ENCODE measurements at regions not wholly inside any gene's neighbourhood (a gene's known extent, or its start where the extent isn't known, plus 50 kb on each side); places are given as distances from the start of the nearest gene placed in this dataset.
A peak's percentile ranks its signal among the peaks of the same experiment; 100 is the strongest.
"Not testable (repeated sequence)": the region's sequence is repeated elsewhere in the genome, so short reads cannot be mapped to it uniquely, and the experiment has no call there.

- no peak for ATAC-seq (ENCODE audit: poor library complexity)
- intact Hi-C loops (cut with DNase I), result no loop called here
- no peak for DNase-seq
Measured at GRCh38 chr3:16061491-16061890, 113.0 kb upstream of the GALNT15 start.

GRCh38 chr3:16063603-16064002 is 110.9 kb upstream of the GALNT15 start:
- no peak for DNase-seq
- no peak for ATAC-seq (ENCODE audit: poor library complexity)
- intact Hi-C loops (cut with DNase I), result no loop called here

- DNase-seq (peak; percentile 93), ATAC-seq (ENCODE audit: poor library complexity) (peak; percentile 79)
- intact Hi-C loops (cut with DNase I), result loop anchor here (5.0 kb wide), 1 partner anchor 107 kb away; the partner anchor contains the start of gene GALNT15
Measured at GRCh38 chr3:16064642-16065414, 109.7 kb upstream of the GALNT15 start.

- no peak for ATAC-seq (ENCODE audit: poor library complexity)
- DNase-seq, result no peak
- intact Hi-C loops (cut with DNase I), result loop anchor here (5.0 kb wide), 1 partner anchor 106 kb away; the partner anchor contains the start of gene GALNT15
Measured at GRCh38 chr3:16066545-16066944, 107.9 kb upstream of the GALNT15 start.

GRCh38 chr3:16066975-16067374 is 107.5 kb upstream of the GALNT15 start:
- no peak for ATAC-seq (ENCODE audit: poor library complexity)
- intact Hi-C loops (cut with DNase I), result loop anchor here (5.0 kb wide), 1 partner anchor 105 kb away; the partner anchor contains the start of gene GALNT15
- DNase-seq, result no peak

GRCh38 chr3:16067837-16068471 is 106.5 kb upstream of the GALNT15 start:
- intact Hi-C loops (cut with DNase I), result loop anchor here (5.0 kb wide), 1 partner anchor 104 kb away; the partner anchor contains the start of gene GALNT15
- ATAC-seq (ENCODE audit: poor library complexity), result no peak

GRCh38 chr3:16069149-16069922 is 105.1 kb upstream of the GALNT15 start:
- intact Hi-C loops (cut with DNase I), result loop anchor here (5.0 kb wide), 1 partner anchor 103 kb away; the partner anchor contains the start of gene GALNT15
- ATAC-seq (ENCODE audit: poor library complexity) (no peak), DNase-seq (no peak)

More at GRCh38 chr3:16067837-16068471, 106.5 kb upstream of the GALNT15 start:
- no peak for DNase-seq

GRCh38 chr3:16070707-16071106 is 103.8 kb upstream of the GALNT15 start:
- peak; percentile 51 for DNase-seq
- intact Hi-C loops (cut with DNase I), result no loop called here
- no peak for ATAC-seq (ENCODE audit: poor library complexity)

- ATAC-seq (ENCODE audit: poor library complexity), result no peak
- no peak for DNase-seq
- intact Hi-C loops (cut with DNase I), result no loop called here
Measured at GRCh38 chr3:16071206-16071605, 103.3 kb upstream of the GALNT15 start.

- DNase-seq (no peak), ATAC-seq (ENCODE audit: poor library complexity) (no peak)
- intact Hi-C loops (cut with DNase I), result no loop called here
Measured at GRCh38 chr3:16072420-16073110, 101.9 kb upstream of the GALNT15 start.

GRCh38 chr3:16073203-16073602 is 101.3 kb upstream of the GALNT15 start:
- no peak for DNase-seq
- intact Hi-C loops (cut with DNase I), result no loop called here
- no peak for ATAC-seq (ENCODE audit: poor library complexity)

GRCh38 chr3:16073990-16074671 is 100.3 kb upstream of the GALNT15 start:
- intact Hi-C loops (cut with DNase I); DNase-seq; ATAC-seq (ENCODE audit: poor library complexity): not testable (repeated sequence)

- DNase-seq (no peak), ATAC-seq (ENCODE audit: poor library complexity) (no peak)
- intact Hi-C loops (cut with DNase I), result no loop called here
Measured at GRCh38 chr3:16075647-16076046, 98.8 kb upstream of the GALNT15 start.

GRCh38 chr3:16076564-16076963 is 97.9 kb upstream of the GALNT15 start:
- ATAC-seq (ENCODE audit: poor library complexity) (no peak), DNase-seq (no peak)
- intact Hi-C loops (cut with DNase I), result no loop called here

GRCh38 chr3:16077146-16077545 is 97.3 kb upstream of the GALNT15 start:
- intact Hi-C loops (cut with DNase I); ATAC-seq (ENCODE audit: poor library complexity); DNase-seq: not testable (repeated sequence)

- DNase-seq; intact Hi-C loops (cut with DNase I); ATAC-seq (ENCODE audit: poor library complexity): not testable (repeated sequence)
Measured at GRCh38 chr3:16077681-16078080, 96.8 kb upstream of the GALNT15 start.

GRCh38 chr3:16079519-16079918 is 95.0 kb upstream of the GALNT15 start:
- ATAC-seq (ENCODE audit: poor library complexity) (no peak), DNase-seq (no peak)
- intact Hi-C loops (cut with DNase I), result no loop called here

GRCh38 chr3:16081661-16082060 is 92.8 kb upstream of the GALNT15 start:
- ATAC-seq (ENCODE audit: poor library complexity) (no peak), DNase-seq (no peak)
- intact Hi-C loops (cut with DNase I), result no loop called here
